ENCODE measurements at regions not wholly inside any gene's neighbourhood (a gene's known extent, or its start where the extent isn't known, plus 50 kb on each side); places are given as distances from the start of the nearest gene placed in this dataset.

GRCh38 chr5:30994902-30995301 lies 198.6 kb upstream of the CDH6 start:
- TF ChIP-seq CTCF (IDR thresholded peaks at IDR 0.05) (no peak), POLR2A (IDR thresholded peaks at IDR 0.05) (no peak)

All from testis (tissue), 2 donors.